OCI-LY1 (cell line): ENCODE measurements at regions not wholly inside any gene's neighbourhood (a gene's known extent, or its start where the extent isn't known, plus 50 kb on each side); places are given as distances from the start of the nearest gene placed in this dataset.

Source experiments
- H2AFZ ChIP-seq: fragments of 200-600 bp; sonication (generic), shearing (Covaris generic); 2 replicates; pipeline ENCODE4 v1.6.0; 2014; ENCODE audit warnings: antibody characterized with exemption, mild to moderate bottlenecking, low read length
- H3F3A ChIP-seq: fragments of 200-600 bp; sonication (generic), shearing (Covaris generic); 2 replicates; pipeline ENCODE4 v1.6.0; 2014; ENCODE audit warnings: mild to moderate bottlenecking, antibody characterized with exemption, low read length, moderate library complexity; ENCODE audit not compliant: insufficient read depth
- H3K27ac ChIP-seq: fragments of 200-600 bp; sonication (generic); 2 replicates; pipeline ENCODE4 v1.5.1; 2014; ENCODE audit warnings: low read length, mixed run types, mild to moderate bottlenecking, low read depth; ENCODE audit not compliant: poor library complexity, severe bottlenecking
- H3K27me3 ChIP-seq: fragments of 200-600 bp; sonication (generic); 2 replicates; pipeline ENCODE4 v1.6.0; 2014; ENCODE audit warnings: antibody characterized with exemption, mild to moderate bottlenecking, low read length, moderate library complexity; ENCODE audit not compliant: insufficient read depth
- H3K36me3 ChIP-seq: fragments of 200-600 bp; sonication (generic); 2 replicates; pipeline ENCODE4 v1.6.1; 2014; ENCODE audit warnings: mild to moderate bottlenecking, antibody characterized with exemption, low read length, moderate library complexity, mixed read lengths; ENCODE audit not compliant: insufficient read depth
- H3K4me1 ChIP-seq: fragments of 200-600 bp; sonication (generic); 2 replicates; pipeline ENCODE4 v1.5.1; 2014; ENCODE audit warnings: mild to moderate bottlenecking, low read length, moderate library complexity; ENCODE audit not compliant: insufficient read depth, severe bottlenecking
- H3K4me2 ChIP-seq: fragments of 200-600 bp; sonication (generic), shearing (Covaris generic); 2 replicates; pipeline ENCODE4 v1.6.1; 2014; ENCODE audit warnings: low read length
- H3K4me3 ChIP-seq: fragments of 200-600 bp; sonication (generic); 2 replicates; pipeline ENCODE4 v1.5.1; 2014; ENCODE audit warnings: low read length, low read depth, mild to moderate bottlenecking, mixed read lengths; ENCODE audit not compliant: poor library complexity, severe bottlenecking
- H3K79me2 ChIP-seq: fragments of 200-600 bp; shearing (Covaris generic); 2 replicates; pipeline ENCODE4 v1.6.1; 2016; ENCODE audit warnings: mixed run types, low read length, mixed read lengths; ENCODE audit not compliant: insufficient read depth
- H3K9ac ChIP-seq: fragments of 200-600 bp; sonication (generic), shearing (Covaris generic); 2 replicates; pipeline ENCODE4 v1.6.1; 2014; ENCODE audit warnings: mild to moderate bottlenecking, low read length, mixed read lengths
- H3K9me2 ChIP-seq: fragments of 200-600 bp; sonication (generic), shearing (Covaris generic); 2 replicates; pipeline ENCODE4 v1.6.1; 2014; ENCODE audit warnings: low read depth, mild to moderate bottlenecking, low read length, mixed read lengths
- H3K9me3 ChIP-seq: fragments of 200-600 bp; shearing (Covaris generic); 2 replicates; pipeline ENCODE4 v1.6.1; 2014; ENCODE audit warnings: low read length, mixed read lengths
- H4K20me1 ChIP-seq: fragments of 200-600 bp; sonication (generic), shearing (Covaris generic); 2 replicates; pipeline ENCODE4 v1.6.0; 2016; ENCODE audit warnings: mild to moderate bottlenecking, low read length; ENCODE audit not compliant: insufficient read depth
- EZH2 ChIP-seq: fragments of 200-600 bp; sonication (generic), shearing (Covaris generic); IDR thresholded peaks from 2 replicates; pipeline ENCODE4 v1.8.0; 2017; ENCODE audit warnings: borderline replicate concordance, mixed run types, mild to moderate bottlenecking, antibody characterized with exemption, low read length, moderate library complexity, mixed read lengths
- TF ChIP-seq, protein P1 (sequence below): fragments of 200-600 bp; sonication (generic), shearing (Covaris generic); IDR thresholded peaks from 2 replicates; pipeline ENCODE4 v1.5.1; 2017; ENCODE audit warnings: mild to moderate bottlenecking, antibody characterized with exemption, low read length, moderate library complexity, mixed read lengths

DNA sequence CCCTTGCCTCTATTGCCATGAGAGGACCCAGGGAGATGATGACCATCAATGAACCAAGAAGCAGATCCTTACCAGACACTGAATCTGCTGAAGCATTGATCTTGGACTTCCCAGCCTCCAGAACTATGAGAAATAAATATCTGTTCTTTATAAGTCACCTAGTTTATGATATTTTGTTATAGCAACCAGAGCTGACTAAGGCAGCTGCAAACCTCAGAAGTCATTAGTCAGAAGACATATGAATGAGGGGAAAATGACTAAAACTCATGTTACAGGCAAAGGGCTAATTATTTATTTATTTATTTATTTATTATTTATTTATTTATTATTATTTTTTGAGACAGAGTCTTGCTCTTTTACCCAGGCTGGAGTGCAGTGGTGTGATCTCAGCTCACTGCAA lies 321.1 kb downstream of the TGFB2 start:
- H3K27me3 ChIP-seq, result no peaks in the 10 kb centered on the region
- no peak for TF ChIP-seq EZH2
- TF ChIP-seq, protein P1, sequence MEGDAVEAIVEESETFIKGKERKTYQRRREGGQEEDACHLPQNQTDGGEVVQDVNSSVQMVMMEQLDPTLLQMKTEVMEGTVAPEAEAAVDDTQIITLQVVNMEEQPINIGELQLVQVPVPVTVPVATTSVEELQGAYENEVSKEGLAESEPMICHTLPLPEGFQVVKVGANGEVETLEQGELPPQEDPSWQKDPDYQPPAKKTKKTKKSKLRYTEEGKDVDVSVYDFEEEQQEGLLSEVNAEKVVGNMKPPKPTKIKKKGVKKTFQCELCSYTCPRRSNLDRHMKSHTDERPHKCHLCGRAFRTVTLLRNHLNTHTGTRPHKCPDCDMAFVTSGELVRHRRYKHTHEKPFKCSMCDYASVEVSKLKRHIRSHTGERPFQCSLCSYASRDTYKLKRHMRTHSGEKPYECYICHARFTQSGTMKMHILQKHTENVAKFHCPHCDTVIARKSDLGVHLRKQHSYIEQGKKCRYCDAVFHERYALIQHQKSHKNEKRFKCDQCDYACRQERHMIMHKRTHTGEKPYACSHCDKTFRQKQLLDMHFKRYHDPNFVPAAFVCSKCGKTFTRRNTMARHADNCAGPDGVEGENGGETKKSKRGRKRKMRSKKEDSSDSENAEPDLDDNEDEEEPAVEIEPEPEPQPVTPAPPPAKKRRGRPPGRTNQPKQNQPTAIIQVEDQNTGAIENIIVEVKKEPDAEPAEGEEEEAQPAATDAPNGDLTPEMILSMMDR, result no peak
- H3K4me2 ChIP-seq, result no peak overlapping the region
- H3K79me2 ChIP-seq, result no peaks in the 10 kb centered on the region
- H3K9ac ChIP-seq, result no peak overlapping the region
- no peaks in the 10 kb centered on the region for H4K20me1 ChIP-seq
- no peaks in the 10 kb centered on the region for H3F3A ChIP-seq
- no peak overlapping the region for H3K27ac ChIP-seq
- no peaks in the 10 kb centered on the region for H3K9me3 ChIP-seq
- H3K4me1 ChIP-seq, result no peaks in the 10 kb centered on the region
- H3K4me3 ChIP-seq, result no peak overlapping the region
- no peaks in the 10 kb centered on the region for H3K36me3 ChIP-seq
- no peaks in the 10 kb centered on the region for H3K9me2 ChIP-seq
- H2AFZ ChIP-seq, result no peak overlapping the region

DNA sequence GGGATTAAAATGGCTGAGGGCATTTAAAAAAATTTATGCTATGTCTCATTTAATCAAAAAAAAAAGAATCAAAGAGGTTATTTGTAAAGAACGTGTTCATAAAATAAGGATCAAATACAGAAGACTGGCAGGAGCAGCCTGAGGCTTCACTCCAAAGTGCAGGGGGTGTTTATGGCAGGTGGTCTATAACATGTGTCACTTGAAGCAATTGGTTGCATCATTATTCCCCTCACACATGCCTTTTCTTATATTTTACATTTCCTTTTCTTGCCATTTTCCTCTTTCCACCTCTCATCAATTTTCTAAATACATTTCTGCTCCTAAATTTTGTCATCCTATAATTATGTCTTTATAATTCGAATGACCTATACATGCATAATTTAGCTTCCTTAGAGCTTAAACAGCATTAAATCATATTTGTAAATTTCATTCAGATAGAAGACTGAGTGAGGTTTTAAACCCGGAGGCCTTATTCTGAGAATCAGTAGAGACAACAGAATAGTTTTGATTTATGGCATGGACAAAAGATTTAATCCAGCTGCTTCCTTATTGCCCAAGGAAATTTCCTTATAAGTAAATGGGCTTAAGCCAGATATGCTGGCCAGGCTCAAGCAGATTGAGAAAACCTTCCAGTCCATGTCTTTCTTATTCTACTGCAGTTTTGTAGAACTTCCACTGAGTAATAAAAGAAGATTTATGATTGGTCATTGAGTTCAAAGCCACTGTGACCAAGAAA lies 322.8 kb downstream of the TGFB2 start:
- H3K79me2 ChIP-seq, result no peaks in the 10 kb centered on the region
- no peaks in the 10 kb centered on the region for H3K4me1 ChIP-seq
- no peaks in the 10 kb centered on the region for H3K36me3 ChIP-seq
- no peaks in the 10 kb centered on the region for H3K27me3 ChIP-seq
- H3K9me3 ChIP-seq, result no peaks in the 10 kb centered on the region
- no peak for TF ChIP-seq EZH2
- TF ChIP-seq, protein P1, result no peak
- H3F3A ChIP-seq, result no peaks in the 10 kb centered on the region
- no peaks in the 10 kb centered on the region for H4K20me1 ChIP-seq
- H3K4me3 ChIP-seq, result no peak overlapping the region
- no peaks in the 10 kb centered on the region for H3K9me2 ChIP-seq
- H2AFZ ChIP-seq, result no peak overlapping the region
- H3K27ac ChIP-seq, result no peak overlapping the region
- H3K9ac ChIP-seq, result no peak overlapping the region
- H3K4me2 ChIP-seq, result no peak overlapping the region

DNA sequence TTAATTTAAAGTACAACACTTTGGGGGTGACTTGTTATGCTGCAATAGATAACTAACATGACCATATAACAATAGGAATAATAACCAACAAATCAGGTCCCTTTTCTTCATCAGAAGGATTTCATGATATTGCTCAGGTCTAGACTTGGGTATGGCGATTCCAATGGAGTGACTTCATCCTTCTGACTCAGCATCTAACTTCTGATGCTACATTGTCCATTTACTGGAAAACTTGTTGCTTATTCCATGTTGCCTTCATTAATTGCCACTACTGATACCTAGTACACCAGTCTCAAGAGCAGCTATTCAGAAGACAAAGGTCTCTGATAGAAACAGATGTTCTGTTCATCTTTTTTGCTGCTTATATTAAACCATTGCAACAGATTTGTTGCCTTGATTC lies 324.3 kb downstream of the TGFB2 start:
- H3K4me3 ChIP-seq, result no peak overlapping the region
- no peak overlapping the region for H3K4me2 ChIP-seq
- no peak overlapping the region for H3K27ac ChIP-seq
- H3K4me1 ChIP-seq, result no peaks in the 10 kb centered on the region
- no peaks in the 10 kb centered on the region for H3F3A ChIP-seq
- H2AFZ ChIP-seq, result no peak overlapping the region
- no peaks in the 10 kb centered on the region for H3K27me3 ChIP-seq
- no peaks in the 10 kb centered on the region for H3K9me2 ChIP-seq
- no peak overlapping the region for H3K9ac ChIP-seq
- TF ChIP-seq, protein P1, result no peak
- no peak for TF ChIP-seq EZH2
- H3K79me2 ChIP-seq, result no peaks in the 10 kb centered on the region
- no peaks in the 10 kb centered on the region for H3K9me3 ChIP-seq
- no peaks in the 10 kb centered on the region for H3K36me3 ChIP-seq
- no peaks in the 10 kb centered on the region for H4K20me1 ChIP-seq
